GM19193 (cell line): ENCODE measurements at regions not wholly inside any gene's neighbourhood (a gene's known extent, or its start where the extent isn't known, plus 50 kb on each side); places are given as distances from the start of the nearest gene placed in this dataset.

Experiments used
- POLR2A ChIP-seq: IDR thresholded peaks from 4 replicates; pipeline ENCODE4 v1.6.1; 2011; ENCODE audit not compliant: insufficient read depth, insufficient read length; ENCODE audit errors: extremely low read depth

GRCh38 chr14:53701108-53701875 lies 255.3 kb downstream of the BMP4 start:
- no peak for TF ChIP-seq POLR2A

- TF ChIP-seq POLR2A: no peak
These were observed 260.2 kb downstream of the BMP4 start for GRCh38 chr14:53696217-53696965.

- no peak for TF ChIP-seq POLR2A
These were observed 260.9 kb downstream of the BMP4 start for GRCh38 chr14:53695692-53696214.

- no peak for TF ChIP-seq POLR2A
These were observed 263.7 kb downstream of the BMP4 start for GRCh38 chr14:53692885-53693284.

- no peak for TF ChIP-seq POLR2A
These were observed 264.2 kb downstream of the BMP4 start for GRCh38 chr14:53692451-53692850.

- no peak for TF ChIP-seq POLR2A
These were observed 273.4 kb downstream of the BMP4 start for GRCh38 chr14:53683229-53683628.

- no peak for TF ChIP-seq POLR2A
These were observed 284.1 kb downstream of the BMP4 start for GRCh38 chr14:53672526-53672925.

- no peak for TF ChIP-seq POLR2A
These were observed 285.9 kb downstream of the BMP4 start for GRCh38 chr14:53670701-53671100.

GRCh38 chr14:53668897-53669296 lies 287.7 kb downstream of the BMP4 start:
- TF ChIP-seq POLR2A: no peak

GRCh38 chr14:53663709-53664108 lies 292.9 kb downstream of the BMP4 start:
- no peak for TF ChIP-seq POLR2A

- TF ChIP-seq POLR2A: no peak
These were observed 301.4 kb downstream of the BMP4 start for GRCh38 chr14:53655080-53655785.

- no peak for TF ChIP-seq POLR2A
These were observed 304.6 kb downstream of the BMP4 start for GRCh38 chr14:53652068-53652467.

- TF ChIP-seq POLR2A: no peak
These were observed 305.4 kb downstream of the BMP4 start for GRCh38 chr14:53651096-53651740.

GRCh38 chr14:53646925-53647324 lies 309.7 kb downstream of the BMP4 start:
- no peak for TF ChIP-seq POLR2A

- TF ChIP-seq POLR2A: no peak
These were observed 315.9 kb downstream of the BMP4 start for GRCh38 chr14:53640695-53641094.
